Testis (tissue), 2 donors: ENCODE measurements at regions not wholly inside any gene's neighbourhood (a gene's known extent, or its start where the extent isn't known, plus 50 kb on each side); places are given as distances from the start of the nearest gene placed in this dataset.

Experiments
- POLR2A ChIP-seq: fragments of 450-650 bp; IDR thresholded peaks from one replicate; pipeline ENCODE4 v1.6.1; 2017; ENCODE audit warnings: antibody characterized with exemption, mild to moderate bottlenecking, moderate library complexity
- TF ChIP-seq, protein P1 (sequence below), 3 experiments: fragments of 450-650 bp in 2 of 3; fragments of 200-600 bp in 1 of 3; sonication (generic) in 1 of 3; IDR thresholded peaks; one replicate each; pipeline ENCODE4 v1.5.1; 2016 to 2019; ENCODE audit warnings: antibody characterized with exemption in 3 of 3, mild to moderate bottlenecking in 2 of 3, moderate library complexity in 1 of 3

DNA sequence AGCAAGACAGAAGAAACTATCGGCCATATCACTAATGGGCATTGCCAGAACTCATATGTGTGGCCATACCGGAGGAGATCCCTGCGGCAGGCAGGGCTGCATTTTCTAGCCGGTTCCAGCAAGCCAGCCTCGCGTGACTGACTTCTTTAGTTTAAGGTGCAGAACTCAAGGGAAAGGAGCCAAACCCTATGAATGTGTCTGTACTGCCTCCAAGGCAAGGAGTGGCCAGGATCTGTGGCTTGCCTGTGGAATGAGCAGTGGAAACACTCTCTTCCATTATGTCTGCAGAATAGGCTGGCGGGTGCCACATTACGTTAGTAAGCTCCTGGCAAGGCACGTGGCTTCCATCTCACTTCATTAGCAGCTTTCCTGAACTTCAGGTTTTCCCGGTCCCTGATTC is 137.6 kb downstream of the ATL2 start:
- TF ChIP-seq, protein P1, sequence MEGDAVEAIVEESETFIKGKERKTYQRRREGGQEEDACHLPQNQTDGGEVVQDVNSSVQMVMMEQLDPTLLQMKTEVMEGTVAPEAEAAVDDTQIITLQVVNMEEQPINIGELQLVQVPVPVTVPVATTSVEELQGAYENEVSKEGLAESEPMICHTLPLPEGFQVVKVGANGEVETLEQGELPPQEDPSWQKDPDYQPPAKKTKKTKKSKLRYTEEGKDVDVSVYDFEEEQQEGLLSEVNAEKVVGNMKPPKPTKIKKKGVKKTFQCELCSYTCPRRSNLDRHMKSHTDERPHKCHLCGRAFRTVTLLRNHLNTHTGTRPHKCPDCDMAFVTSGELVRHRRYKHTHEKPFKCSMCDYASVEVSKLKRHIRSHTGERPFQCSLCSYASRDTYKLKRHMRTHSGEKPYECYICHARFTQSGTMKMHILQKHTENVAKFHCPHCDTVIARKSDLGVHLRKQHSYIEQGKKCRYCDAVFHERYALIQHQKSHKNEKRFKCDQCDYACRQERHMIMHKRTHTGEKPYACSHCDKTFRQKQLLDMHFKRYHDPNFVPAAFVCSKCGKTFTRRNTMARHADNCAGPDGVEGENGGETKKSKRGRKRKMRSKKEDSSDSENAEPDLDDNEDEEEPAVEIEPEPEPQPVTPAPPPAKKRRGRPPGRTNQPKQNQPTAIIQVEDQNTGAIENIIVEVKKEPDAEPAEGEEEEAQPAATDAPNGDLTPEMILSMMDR (IDR thresholded peaks at IDR 0.05) = no peak
- TF ChIP-seq POLR2A = no peak
